Endothelial cell of umbilical vein (primary cell): ENCODE measurements at regions not wholly inside any gene's neighbourhood (a gene's known extent, or its start where the extent isn't known, plus 50 kb on each side); places are given as distances from the start of the nearest gene placed in this dataset.

ENCODE experiments used
- CTCF ChIP-seq, 2 donors: IDR thresholded peaks; 1 replicate in 1 of 2; 2 replicates in 1 of 2; pipeline ENCODE4 v1.5.1; 2011; ENCODE audit warnings: low read length in 2 of 2, mild to moderate bottlenecking in 2 of 2, moderate library complexity in 2 of 2, control low read depth in 1 of 2, inconsistent platforms in 1 of 2, low read depth in 1 of 2; ENCODE audit not compliant: insufficient read depth in 1 of 2; ENCODE audit errors: extremely low read depth in 1 of 2
- POLR2A ChIP-seq: IDR thresholded peaks from 2 replicates; pipeline ENCODE4 v1.6.1; 2012; ENCODE audit warnings: low read depth, mild to moderate bottlenecking, control low read depth, low read length

- TF ChIP-seq CTCF (IDR thresholded peaks at IDR 0.05; ENCODE audit: extremely low read depth in 1 of 2, insufficient read depth in 1 of 2, low read depth in 1 of 2, low read length in 2 of 2) (no peak), POLR2A (no peak)
These were observed 1805.6 kb upstream of the TENM3 start for GRCh38 chr4:180437601-180438000.
